ENCODE measurements at regions not wholly inside any gene's neighbourhood (a gene's known extent, or its start where the extent isn't known, plus 50 kb on each side); places are given as distances from the start of the nearest gene placed in this dataset.

- in situ Hi-C loops (cut with MboI; ENCODE audit: low sequenced_read_pairs), result no loop called here
Measured at GRCh38 chr12:20126601-20127000, 241.7 kb upstream of the PDE3A start.

More at GRCh38 chr12:20126601-20127000, 241.7 kb upstream of the PDE3A start:
- no TSS peak for BruUV-seq (replicated peaks)
- H3K27me3 ChIP-seq (ENCODE audit: control insufficient read depth, insufficient read depth, low read length), result no peaks in the 10 kb centered on the region
- DNase-seq, result no peak
- no peak overlapping the region for H2AK9ac ChIP-seq (replicated peaks; ENCODE audit: low read depth, low read length, poor library complexity)
- intact Hi-C loops (cut with micrococcal nuclease), result no loop called here
- no peak for ATAC-seq (ENCODE audit: low read depth)
- no peaks in the 10 kb centered on the region for H3K9me3 ChIP-seq (ENCODE audit: control insufficient read depth, insufficient read depth, low read length)
- H3K9ac ChIP-seq (ENCODE audit: low read depth, low read length), result no peak overlapping the region
- no peak overlapping the region for H4K91ac ChIP-seq (ENCODE audit: insufficient read depth, low read depth, low read length)
- no peak overlapping the region for H2BK15ac ChIP-seq (ENCODE audit: low read depth, low read length)
- H3K27ac ChIP-seq (ENCODE audit: insufficient read depth, low read length), result no peak overlapping the region
- no CpG with 5 or more reads among the region's 4 CpGs for WGBS, 2 experiments (ENCODE audit: extremely low coverage in 2 of 2, insufficient read length in 1 of 2)
- H3K23ac ChIP-seq (ENCODE audit: low read depth, low read length), result no peak overlapping the region
- H4K8ac ChIP-seq (ENCODE audit: low read depth in 2 of 2, low read length in 2 of 2), result no peak overlapping the region
- no peak overlapping the region for H2BK120ac ChIP-seq (ENCODE audit: low read depth, low read length)
- H3K4ac ChIP-seq (ENCODE audit: low read depth, low read length), result no peak overlapping the region
- H2AFZ ChIP-seq (replicated peaks; ENCODE audit: low read length, poor library complexity), result no peak overlapping the region
- H4K5ac ChIP-seq (ENCODE audit: low read depth, low read length), result no peak overlapping the region
- ChIA-PET CTCF (interaction anchor here (0.7 kb wide), 1 partner anchor 15 kb away, joined by 3 read pairs; no protein-coding TSS in a partner anchor), POLR2A (ENCODE audit: unreplicated experiment) (no interaction called here)
- no peak overlapping the region for H2BK5ac ChIP-seq (ENCODE audit: low read depth, low read length, poor library complexity, severe bottlenecking)
- H3K4me1 ChIP-seq (ENCODE audit: control insufficient read depth, insufficient read depth, low read length), result peaks cover 2% of the 10 kb centered on the region; the same call in 1 of the 2 replicates
- H3K36me3 ChIP-seq (ENCODE audit: control insufficient read depth, insufficient read depth, low read length), result no peaks in the 10 kb centered on the region
- no peak for TF ChIP-seq CHD1 (IDR thresholded peaks at IDR 0.05; ENCODE audit: low read depth, low read length)
- TF ChIP-seq SMC3 (IDR thresholded peaks at IDR 0.05; ENCODE audit: low read depth, low read length), result no peak
- no peak for TF ChIP-seq POLR2A (IDR thresholded peaks at IDR 0.05; ENCODE audit: low read depth, low read length)
- no peak for TF ChIP-seq RCOR1 (IDR thresholded peaks at IDR 0.05; ENCODE audit: insufficient replicate concordance, low read length)
- no peak for TF ChIP-seq MXI1 (IDR thresholded peaks at IDR 0.05; ENCODE audit: borderline replicate concordance, low read depth, low read length)
- no peak for TF ChIP-seq MAFK (IDR thresholded peaks at IDR 0.05; ENCODE audit: low read depth, low read length)
- no peak overlapping the region for H3K18ac ChIP-seq (ENCODE audit: low read depth, low read length)
- no peak overlapping the region for H3K56ac ChIP-seq (ENCODE audit: extremely low read depth, insufficient read depth, low read length)
- no peak overlapping the region for H2BK20ac ChIP-seq (ENCODE audit: low read depth, low read length)
- dilution Hi-C loops (cut with HindIII; ENCODE audit: low sequenced_read_pairs, unreplicated experiment), result no loop called here
- no peaks in the 10 kb centered on the region for H3K9me1 ChIP-seq (ENCODE audit: insufficient read depth, low read length)
- no peaks in the 10 kb centered on the region for H4K20me1 ChIP-seq (ENCODE audit: insufficient read depth, low read length)
- no peak overlapping the region for H3K4me2 ChIP-seq (ENCODE audit: low read depth, low read length)
- H3K14ac ChIP-seq (replicated peaks; ENCODE audit: low read depth, low read length), result no peak overlapping the region
- H3K79me1 ChIP-seq (ENCODE audit: low read depth in 1 of 2, low read length in 2 of 2), result no peaks in the 10 kb centered on the region
- H2AK5ac ChIP-seq (ENCODE audit: low read depth, low read length), result no peak overlapping the region
- no peak overlapping the region for H3K4me3 ChIP-seq (ENCODE audit: insufficient read depth, low read depth, low read length)
